Smooth muscle cell (in vitro differentiated cells): ENCODE measurements at regions not wholly inside any gene's neighbourhood (a gene's known extent, or its start where the extent isn't known, plus 50 kb on each side); places are given as distances from the start of the nearest gene placed in this dataset.

Experiments used
- DNase-seq: peaks from one replicate; lab custom pipeline; 2025; ENCODE audit not compliant: unreplicated experiment; lab: John Stamatoyannopoulos, UW
- H2AFZ ChIP-seq: fragments of 200-600 bp; sonication (generic); 2 replicates; pipeline ENCODE4 v1.6.0; 2016; ENCODE audit warnings: antibody characterized with exemption, low read depth, mild to moderate bottlenecking
- H3F3A ChIP-seq: fragments of 200-600 bp; sonication (generic); 2 replicates; pipeline ENCODE4 v1.6.0; 2017; ENCODE audit warnings: antibody characterized with exemption, low read depth
- H3K27ac ChIP-seq: fragments of 200-600 bp; sonication (generic); 2 replicates; pipeline ENCODE4 v1.5.1; 2016; ENCODE audit warnings: low read depth, mild to moderate bottlenecking
- H3K27me3 ChIP-seq: fragments of 200-600 bp; sonication (generic); 2 replicates; pipeline ENCODE4 v1.6.1; 2016; ENCODE audit warnings: low read depth, mild to moderate bottlenecking
- H3K36me3 ChIP-seq: fragments of 200-600 bp; sonication (generic); 2 replicates; pipeline ENCODE4 v1.5.1; 2016; ENCODE audit warnings: low read depth
- H3K4me1 ChIP-seq: fragments of 200-600 bp; sonication (generic); 2 replicates; pipeline ENCODE4 v1.5.1; 2016; ENCODE audit warnings: low read depth
- H3K4me2 ChIP-seq: fragments of 200-600 bp; sonication (generic); 2 replicates; pipeline ENCODE4 v1.6.0; 2016; ENCODE audit warnings: mild to moderate bottlenecking
- H3K4me3 ChIP-seq: fragments of 200-600 bp; sonication (generic); 2 replicates; pipeline ENCODE4 v1.5.1; 2016; ENCODE audit warnings: mild to moderate bottlenecking
- H3K79me2 ChIP-seq: fragments of 200-600 bp; sonication (generic); 2 replicates; pipeline ENCODE4 v1.6.0; 2016; ENCODE audit warnings: low read depth, mild to moderate bottlenecking
- H3K9ac ChIP-seq: fragments of 200-600 bp; sonication (generic); 2 replicates; pipeline ENCODE4 v1.6.0; 2016; ENCODE audit warnings: low read depth
- H3K9me3 ChIP-seq: fragments of 200-600 bp; sonication (generic); replicated peaks from 2 replicates; pipeline ENCODE4 v1.5.1; 2016; ENCODE audit warnings: low read depth
- H4K20me1 ChIP-seq: fragments of 200-600 bp; sonication (generic); 2 replicates; pipeline ENCODE4 v1.6.0; 2016; ENCODE audit warnings: low read depth
- CTCF ChIP-seq: fragments of 200-600 bp; sonication (generic); IDR thresholded peaks from 2 replicates; pipeline ENCODE4 v1.5.1; 2017; ENCODE audit warnings: borderline replicate concordance, mild to moderate bottlenecking, antibody characterized with exemption; ENCODE audit not compliant: insufficient read depth, poor library complexity, severe bottlenecking
- WGBS: methylation state at CpG from one replicate; pipeline ENCODE4 v1.1.7; 2016; ENCODE audit warnings: low lambda C conversion rate; 5-methylcytosine and 5-hydroxymethylcytosine counted together

DNA sequence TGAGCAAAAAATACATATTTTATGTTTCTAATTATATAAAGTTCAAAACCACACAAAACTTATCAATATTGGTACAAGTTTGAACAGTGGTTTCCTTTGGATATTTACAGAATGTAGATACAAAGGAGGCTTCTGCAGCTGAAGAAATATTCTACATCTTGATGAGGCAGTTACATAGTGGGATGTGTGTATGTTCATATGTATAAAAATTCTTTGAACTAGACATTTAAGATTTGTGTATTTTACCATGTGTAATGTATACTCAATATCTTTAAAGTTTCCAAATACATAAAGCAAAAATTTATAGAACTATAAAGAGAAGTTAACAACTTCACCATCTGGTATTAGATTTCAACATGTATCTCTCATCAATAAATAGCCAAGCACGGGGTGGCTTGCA is 80.7 kb upstream of the TNFSF4 start:
- no peak overlapping the region for H3K9ac ChIP-seq
- H3K36me3 ChIP-seq = no peaks in the 10 kb centered on the region
- 96% methylated on average over 1 of the region's 1 CpG for WGBS

GRCh38 chr1:173293756-173294155 is 86.6 kb upstream of the TNFSF4 start:
- H3K79me2 ChIP-seq = no peaks in the 10 kb centered on the region
- no peaks in the 10 kb centered on the region for H4K20me1 ChIP-seq
- no peak overlapping the region for H3K9ac ChIP-seq
- no peak for TF ChIP-seq CTCF
- peaks cover 7% of the 10 kb centered on the region for H3K4me1 ChIP-seq
- H3F3A ChIP-seq = no peaks in the 10 kb centered on the region
- WGBS = 88% methylated on average over 1 of the region's 1 CpG
- H3K36me3 ChIP-seq = no peaks in the 10 kb centered on the region
- no peak overlapping the region for H3K27ac ChIP-seq
- no peak overlapping the region for H2AFZ ChIP-seq
- no peak overlapping the region for H3K4me2 ChIP-seq
- H3K27me3 ChIP-seq = no peaks in the 10 kb centered on the region
- no peak overlapping the region for H3K4me3 ChIP-seq
- H3K9me3 ChIP-seq = no peaks in the 10 kb centered on the region
- DNase-seq = no peak

More for the DNA sequence above, 80.7 kb upstream of the TNFSF4 start:
- Histone ChIP-seq H3K27ac (no peak overlapping the region), H3K4me2 (no peak overlapping the region), H4K20me1 (no peaks in the 10 kb centered on the region), H2AFZ (no peak overlapping the region), H3K79me2 (no peaks in the 10 kb centered on the region), H3K9me3 (no peaks in the 10 kb centered on the region), H3K4me3 (no peak overlapping the region), H3F3A (no peaks in the 10 kb centered on the region), H3K27me3 (no peaks in the 10 kb centered on the region), H3K4me1 (no peaks in the 10 kb centered on the region)
- DNase-seq = no peak
- TF ChIP-seq CTCF = no peak

- H3K79me2 ChIP-seq = no peaks in the 10 kb centered on the region
- peak overlapping the region; percentile 25 for H3K4me2 ChIP-seq
- H3K27me3 ChIP-seq = no peaks in the 10 kb centered on the region
- no peak overlapping the region for H3K27ac ChIP-seq
- no peaks in the 10 kb centered on the region for H3F3A ChIP-seq
- no peak for TF ChIP-seq CTCF
- no peak overlapping the region for H3K4me3 ChIP-seq
- no peak for DNase-seq
- H3K4me1 ChIP-seq = peaks cover 10% of the 10 kb centered on the region
- 77% methylated on average over 2 of the region's 2 CpGs for WGBS
- no peaks in the 10 kb centered on the region for H4K20me1 ChIP-seq
- H3K9ac ChIP-seq = no peak overlapping the region
- H3K36me3 ChIP-seq = no peaks in the 10 kb centered on the region
- no peak overlapping the region for H2AFZ ChIP-seq
- H3K9me3 ChIP-seq = no peaks in the 10 kb centered on the region
Observed at GRCh38 chr1:173294843-173295242, 87.7 kb upstream of the TNFSF4 start.

DNA sequence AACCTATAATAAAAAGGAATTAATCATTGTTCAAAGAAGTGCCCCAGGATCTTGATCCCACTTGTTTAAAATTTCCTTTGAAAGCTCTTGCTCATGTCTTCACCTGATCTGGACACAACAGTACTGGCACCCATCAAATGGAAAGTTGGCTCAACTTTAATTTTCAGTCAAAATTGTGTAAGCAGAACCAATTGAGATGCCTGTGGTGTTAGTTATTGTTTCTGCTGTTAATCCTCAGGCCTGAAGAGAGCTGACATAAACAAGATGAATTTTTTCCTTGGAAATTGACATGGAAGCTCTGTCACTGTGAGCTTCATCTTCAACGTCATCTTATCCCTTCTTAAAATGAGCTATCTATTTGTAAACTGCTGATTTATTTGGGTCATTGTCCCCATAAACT is 88.3 kb upstream of the TNFSF4 start:
- Histone ChIP-seq H3K27ac (no peak overlapping the region), H3K27me3 (no peaks in the 10 kb centered on the region), H3K79me2 (no peaks in the 10 kb centered on the region), H3K4me3 (no peak overlapping the region), H3K36me3 (no peaks in the 10 kb centered on the region), H3K4me2 (peak overlapping the region; percentile 25), H3F3A (no peaks in the 10 kb centered on the region), H3K4me1 (peaks cover 10% of the 10 kb centered on the region), H2AFZ (no peak overlapping the region), H3K9me3 (no peaks in the 10 kb centered on the region), H4K20me1 (no peaks in the 10 kb centered on the region), H3K9ac (no peak overlapping the region)
- TF ChIP-seq CTCF = no peak
- no peak for DNase-seq
- WGBS = 77% methylated on average over 1 of the region's 1 CpG
